ENCODE measurements at regions not wholly inside any gene's neighbourhood (a gene's known extent, or its start where the extent isn't known, plus 50 kb on each side); places are given as distances from the start of the nearest gene placed in this dataset.

DNA sequence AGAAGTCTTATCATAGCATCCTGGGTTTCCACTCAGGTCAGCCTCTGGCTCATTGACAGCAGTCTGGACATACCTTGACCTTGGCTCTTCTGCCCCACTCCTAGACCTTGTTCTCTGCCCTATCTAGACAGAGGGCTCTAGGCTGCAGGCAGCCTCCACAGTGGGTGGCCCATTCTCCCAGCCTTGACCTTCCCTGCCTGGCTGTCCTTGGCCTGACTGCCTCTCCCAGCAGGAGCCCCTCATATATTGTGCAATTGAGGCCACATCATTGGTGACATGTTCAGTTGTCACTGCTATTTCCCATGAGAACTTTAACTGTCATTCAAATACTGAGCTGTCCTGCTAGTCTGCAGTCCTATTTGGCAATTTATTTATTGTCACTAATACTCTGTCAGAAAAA lies 503.4 kb downstream of the PLXNA4 start:
- TF ChIP-seq, protein P1, sequence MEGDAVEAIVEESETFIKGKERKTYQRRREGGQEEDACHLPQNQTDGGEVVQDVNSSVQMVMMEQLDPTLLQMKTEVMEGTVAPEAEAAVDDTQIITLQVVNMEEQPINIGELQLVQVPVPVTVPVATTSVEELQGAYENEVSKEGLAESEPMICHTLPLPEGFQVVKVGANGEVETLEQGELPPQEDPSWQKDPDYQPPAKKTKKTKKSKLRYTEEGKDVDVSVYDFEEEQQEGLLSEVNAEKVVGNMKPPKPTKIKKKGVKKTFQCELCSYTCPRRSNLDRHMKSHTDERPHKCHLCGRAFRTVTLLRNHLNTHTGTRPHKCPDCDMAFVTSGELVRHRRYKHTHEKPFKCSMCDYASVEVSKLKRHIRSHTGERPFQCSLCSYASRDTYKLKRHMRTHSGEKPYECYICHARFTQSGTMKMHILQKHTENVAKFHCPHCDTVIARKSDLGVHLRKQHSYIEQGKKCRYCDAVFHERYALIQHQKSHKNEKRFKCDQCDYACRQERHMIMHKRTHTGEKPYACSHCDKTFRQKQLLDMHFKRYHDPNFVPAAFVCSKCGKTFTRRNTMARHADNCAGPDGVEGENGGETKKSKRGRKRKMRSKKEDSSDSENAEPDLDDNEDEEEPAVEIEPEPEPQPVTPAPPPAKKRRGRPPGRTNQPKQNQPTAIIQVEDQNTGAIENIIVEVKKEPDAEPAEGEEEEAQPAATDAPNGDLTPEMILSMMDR (IDR thresholded peaks at IDR 0.05; ENCODE audit: insufficient read depth, missing control alignments), result no peak
- DNase-seq (ENCODE audit: insufficient read length, low spot score) (no peak), FAIRE-seq (no peak)

DNA sequence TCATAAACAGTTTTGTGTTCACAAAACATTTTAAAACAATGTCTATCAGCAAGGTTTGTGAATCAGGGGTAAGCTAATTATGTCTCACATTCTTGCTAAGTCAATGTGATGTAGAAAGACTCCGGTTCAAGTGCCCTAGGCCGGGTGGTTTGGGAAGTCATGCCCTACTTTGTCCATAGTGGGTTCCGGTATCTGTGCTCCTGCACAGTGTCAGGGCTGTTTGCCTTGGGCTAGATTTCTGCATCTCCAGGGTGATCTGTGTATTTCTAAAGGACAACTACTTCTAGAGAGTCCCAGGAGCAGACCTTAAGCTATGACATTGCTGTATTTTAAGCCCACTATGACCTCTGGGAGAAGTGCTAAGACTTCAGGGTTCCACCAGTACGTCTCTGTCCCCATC lies 504.1 kb downstream of the PLXNA4 start:
- DNase-seq (ENCODE audit: insufficient read length, low spot score) (no peak), FAIRE-seq (no peak)

DNA sequence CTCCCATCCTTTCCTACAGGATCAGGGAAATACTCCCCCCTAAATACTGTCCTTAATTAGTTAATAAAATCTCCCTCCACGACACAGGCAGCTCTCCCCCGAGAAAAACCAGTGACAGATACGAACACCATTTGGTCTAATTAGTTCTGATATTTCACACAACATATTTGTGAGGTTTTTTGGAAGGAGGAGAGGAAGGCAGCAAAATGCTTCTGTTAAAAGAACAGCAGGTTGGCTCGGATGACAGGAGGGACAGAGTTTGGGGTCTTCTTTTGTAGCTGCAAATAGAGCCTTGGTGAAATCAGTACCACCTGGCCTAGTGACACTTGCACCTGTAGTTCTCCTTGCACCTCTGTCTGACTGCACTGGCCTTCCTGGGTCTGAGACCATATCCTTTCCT lies 507.0 kb downstream of the PLXNA4 start:
- FAIRE-seq (no peak), DNase-seq (ENCODE audit: insufficient read length, low spot score) (no peak)
- TF ChIP-seq, protein P1 (IDR thresholded peaks at IDR 0.05; ENCODE audit: insufficient read depth, missing control alignments), result no peak

More for the DNA sequence above, 504.1 kb downstream of the PLXNA4 start:
- TF ChIP-seq, protein P1 (IDR thresholded peaks at IDR 0.05; ENCODE audit: insufficient read depth, missing control alignments), result no peak

DNA sequence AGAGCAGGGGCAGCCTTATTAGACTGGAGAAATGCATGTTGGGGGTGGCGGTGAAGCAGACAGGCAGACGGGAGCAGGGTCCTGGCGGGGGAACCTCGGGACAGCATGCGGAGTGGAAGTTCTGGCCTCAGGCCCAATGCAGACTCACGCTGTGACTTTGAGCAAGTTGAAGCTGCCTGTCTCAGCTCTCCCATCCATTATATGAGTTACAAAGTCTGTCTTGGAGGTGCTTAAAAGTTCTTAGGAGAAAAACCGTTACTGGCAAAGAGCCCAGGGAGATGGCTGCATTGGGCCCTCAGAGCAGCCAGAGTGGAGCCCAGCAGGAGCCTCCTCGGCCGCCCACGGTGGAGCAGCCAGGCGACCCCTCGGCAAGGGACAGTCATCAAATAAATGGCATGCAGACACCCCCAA lies 509.5 kb downstream of the PLXNA4 start:
- no peak for DNase-seq (ENCODE audit: insufficient read length, low spot score)
- FAIRE-seq, result no peak
- TF ChIP-seq, protein P1 (IDR thresholded peaks at IDR 0.05; ENCODE audit: insufficient read depth, missing control alignments), result no peak

DNA sequence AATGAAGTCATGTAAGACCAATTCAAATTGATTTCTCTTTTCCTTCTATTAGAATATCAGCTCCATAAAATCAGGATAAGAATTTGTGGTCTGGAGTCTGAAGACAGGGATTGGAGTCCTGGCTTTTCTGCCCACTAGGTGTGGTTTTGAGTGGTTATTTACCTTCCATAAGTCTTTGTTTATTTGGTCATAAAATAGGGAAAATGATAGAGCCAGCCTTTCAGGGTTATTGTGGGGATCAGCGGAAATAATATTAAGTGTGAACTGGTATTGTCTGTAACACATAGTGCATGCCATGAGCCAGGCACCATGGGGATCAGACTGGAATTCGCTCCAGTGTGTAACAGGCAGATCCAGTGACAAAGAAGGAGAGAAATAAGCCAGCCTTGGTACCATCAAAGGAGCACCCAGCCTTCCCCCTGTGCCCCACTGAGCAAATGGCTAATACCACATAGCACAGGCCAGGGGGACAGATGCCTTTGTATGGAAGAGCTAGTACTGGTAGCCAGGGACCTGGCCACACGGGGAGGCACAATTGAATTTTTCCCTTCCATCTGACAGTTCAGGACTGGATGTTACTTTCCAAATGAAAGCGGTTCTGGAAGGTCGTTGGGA lies 509.7 kb upstream of the PODXL start:
- no peak for FAIRE-seq
- TF ChIP-seq, protein P1 (IDR thresholded peaks at IDR 0.05; ENCODE audit: insufficient read depth, missing control alignments), result no peak

DNA sequence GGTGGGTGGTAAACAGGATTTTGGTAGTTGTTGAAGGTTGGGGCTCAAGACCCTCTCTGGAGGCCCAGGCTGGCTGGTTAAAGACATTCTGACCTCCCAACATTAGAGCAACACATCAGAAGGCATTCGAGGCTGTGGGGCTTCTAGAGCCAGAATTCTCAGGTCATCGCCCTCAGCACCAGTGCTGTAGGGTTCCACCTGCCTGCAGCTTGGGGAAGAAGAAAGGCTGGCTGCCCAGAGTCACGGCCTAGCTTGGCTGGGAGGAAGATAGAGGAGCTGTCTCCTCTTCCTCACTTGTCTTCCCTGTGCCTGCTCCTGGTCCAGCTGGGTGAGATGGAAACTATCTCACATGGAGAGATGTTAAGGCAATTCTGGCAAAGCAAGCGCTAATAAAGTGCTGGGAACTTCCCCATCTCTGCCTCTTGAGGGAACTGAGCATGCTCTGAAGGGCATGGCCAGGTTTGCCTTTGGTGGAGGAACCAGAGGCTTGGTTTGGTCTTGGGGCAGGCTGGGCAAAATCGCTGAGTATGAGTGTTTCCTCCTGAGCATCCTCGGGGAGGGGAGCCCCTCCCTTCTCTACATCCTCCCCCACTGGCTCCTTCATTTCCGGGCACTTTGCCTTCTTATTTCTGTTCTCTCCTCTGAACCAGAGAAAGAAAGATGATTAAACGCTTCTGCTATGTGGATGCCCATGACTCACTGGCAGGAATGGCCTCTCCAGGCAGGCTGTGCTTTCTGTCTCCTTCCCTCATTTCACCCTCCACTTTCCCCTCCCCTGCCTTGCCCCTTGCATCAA lies 509.0 kb upstream of the PODXL start:
- FAIRE-seq (no peak), DNase-seq (ENCODE audit: insufficient read length, low spot score) (no peak)

More for the DNA sequence above, 509.7 kb upstream of the PODXL start:
- no peak for DNase-seq (ENCODE audit: insufficient read length, low spot score)

More for the DNA sequence above, 509.0 kb upstream of the PODXL start:
- TF ChIP-seq, protein P1 (IDR thresholded peaks at IDR 0.05; ENCODE audit: insufficient read depth, missing control alignments), result no peak
